ENCODE measurements at regions not wholly inside any gene's neighbourhood (a gene's known extent, or its start where the extent isn't known, plus 50 kb on each side); places are given as distances from the start of the nearest gene placed in this dataset.

DNA sequence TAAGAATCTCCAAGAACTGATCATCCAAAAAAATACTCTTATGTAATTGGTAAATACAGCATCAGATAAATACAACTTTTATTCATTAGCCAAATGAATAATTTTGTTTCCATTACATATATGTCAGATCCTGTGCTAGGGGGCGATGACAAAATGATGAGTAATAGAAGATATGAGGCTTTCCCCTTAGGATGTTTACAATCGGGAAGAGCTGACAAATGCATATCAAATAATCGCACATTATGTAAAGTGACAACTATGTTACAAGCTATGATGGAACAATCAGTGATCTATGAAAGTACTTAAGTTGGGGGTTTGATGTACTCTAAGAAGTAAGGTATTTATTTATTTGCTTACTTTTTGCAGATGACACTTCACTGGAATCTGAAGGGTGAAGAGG, 465.6 kb upstream of the VSTM2A start (continued):
- TF ChIP-seq SIN3A (conservative IDR thresholded peaks at IDR 0.05 in 1 of 2, IDR thresholded peaks at IDR 0.05 in 1 of 2; ENCODE audit: low read depth in 1 of 2, low read length in 2 of 2) (no peak), POLR2AphosphoS5 (IDR thresholded peaks at IDR 0.05; ENCODE audit: low read depth, low read length) (no peak), BACH1 (IDR thresholded peaks at IDR 0.05; ENCODE audit: low read length) (no peak), TBP (IDR thresholded peaks at IDR 0.05; ENCODE audit: low read depth, low read length) (no peak), TCF12 (IDR thresholded peaks at IDR 0.05; ENCODE audit: low read depth, low read length) (no peak), CEBPB (IDR thresholded peaks at IDR 0.05; ENCODE audit: low read depth, low read length) (no peak)

Measured in H1 (cell line).